ENCODE measurements at regions not wholly inside any gene's neighbourhood (a gene's known extent, or its start where the extent isn't known, plus 50 kb on each side); places are given as distances from the start of the nearest gene placed in this dataset.

DNA sequence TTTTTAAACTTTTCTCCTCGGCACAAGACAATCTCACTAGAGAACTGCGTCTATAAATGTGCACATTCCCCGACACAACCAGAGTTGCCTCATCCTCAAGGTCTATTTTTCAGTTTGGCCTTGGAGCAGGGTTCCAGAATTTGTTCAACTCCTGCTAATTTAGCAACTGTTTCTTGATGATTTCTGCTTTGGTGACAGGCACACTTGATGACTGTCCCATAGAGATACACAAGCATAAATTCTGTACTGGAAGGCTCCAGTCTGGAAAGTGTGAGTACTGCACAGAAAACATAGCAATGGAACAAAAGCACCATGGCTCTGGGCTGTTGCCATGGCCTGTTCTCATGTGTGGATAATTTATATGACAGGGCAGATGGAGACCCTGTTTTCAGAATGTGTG, 379.6 kb upstream of the PDZRN3 start:
- no peak overlapping the region for H3K4me2 ChIP-seq (ENCODE audit: control insufficient read depth, insufficient read depth)
- H3K9me3 ChIP-seq (replicated peaks; ENCODE audit: control insufficient read depth, insufficient read depth, low read length), result no peaks in the 10 kb centered on the region
- no TSS peak for BruUV-seq (replicated peaks)
- ATAC-seq (no peak), DNase-seq (ENCODE audit: low read depth, low spot score) (no peak), FAIRE-seq (no peak)
- TF ChIP-seq SIX5 (IDR thresholded peaks at IDR 0.05; ENCODE audit: low read depth, low read length, severe bottlenecking), result no peak
- TF ChIP-seq NRF1 (conservative IDR thresholded peaks at IDR 0.05; ENCODE audit: low read depth, low read length), result no peak
- TF ChIP-seq, protein P1, sequence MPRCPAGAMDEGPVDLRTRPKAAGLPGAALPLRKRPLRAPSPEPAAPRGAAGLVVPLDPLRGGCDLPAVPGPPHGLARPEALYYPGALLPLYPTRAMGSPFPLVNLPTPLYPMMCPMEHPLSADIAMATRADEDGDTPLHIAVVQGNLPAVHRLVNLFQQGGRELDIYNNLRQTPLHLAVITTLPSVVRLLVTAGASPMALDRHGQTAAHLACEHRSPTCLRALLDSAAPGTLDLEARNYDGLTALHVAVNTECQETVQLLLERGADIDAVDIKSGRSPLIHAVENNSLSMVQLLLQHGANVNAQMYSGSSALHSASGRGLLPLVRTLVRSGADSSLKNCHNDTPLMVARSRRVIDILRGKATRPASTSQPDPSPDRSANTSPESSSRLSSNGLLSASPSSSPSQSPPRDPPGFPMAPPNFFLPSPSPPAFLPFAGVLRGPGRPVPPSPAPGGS (IDR thresholded peaks at IDR 0.05; ENCODE audit: borderline replicate concordance, insufficient read depth, low read depth, low read length, poor library complexity, severe bottlenecking), result no peak
- TF ChIP-seq RBBP5 (conservative IDR thresholded peaks at IDR 0.05), result no peak
- no peak for TF ChIP-seq SIN3A (IDR thresholded peaks at IDR 0.05; ENCODE audit: low read depth, low read length)
- TF ChIP-seq KLF5 (IDR thresholded peaks at IDR 0.05; ENCODE audit: partially characterized antibody), result no peak
- TF ChIP-seq SMC3 (IDR thresholded peaks at IDR 0.05; ENCODE audit: borderline replicate concordance, low read length), result no peak
- no peak for TF ChIP-seq POLR2AphosphoS5 (IDR thresholded peaks at IDR 0.05; ENCODE audit: low read length)
- no peak for TF ChIP-seq BACH1 (IDR thresholded peaks at IDR 0.05; ENCODE audit: borderline replicate concordance)
- no peak for TF ChIP-seq YY1 (IDR thresholded peaks at IDR 0.05; ENCODE audit: low read depth, low read length)
- TF ChIP-seq CBX5 (IDR thresholded peaks at IDR 0.05; ENCODE audit: low read depth), result no peak
- no peak for TF ChIP-seq RAD21 (IDR thresholded peaks at IDR 0.05; ENCODE audit: insufficient read depth, low read depth, low read length)
- no peak for TF ChIP-seq RELA (IDR thresholded peaks at IDR 0.05; ENCODE audit: borderline replicate concordance, partially characterized antibody)
- no peak for TF ChIP-seq TCF12 (IDR thresholded peaks at IDR 0.05; ENCODE audit: low read depth, low read length)
- TF ChIP-seq NFYB (IDR thresholded peaks at IDR 0.05; ENCODE audit: insufficient read depth, low read depth, low read length), result no peak
- no peak for TF ChIP-seq IKZF1 (conservative IDR thresholded peaks at IDR 0.05)
- no peak for TF ChIP-seq DPF2 (IDR thresholded peaks at IDR 0.05)
- H3K4me1 ChIP-seq (ENCODE audit: control insufficient read depth, insufficient read depth, low read length), result no peaks in the 10 kb centered on the region
- in situ Hi-C loops (cut with MboI), result no loop called here
- no peak overlapping the region for H3K27ac ChIP-seq (ENCODE audit: control insufficient read depth, insufficient read depth)
- ChIA-PET POLR2A (no interaction called here), CTCF (no interaction called here), RAD21 (ENCODE audit: unreplicated experiment) (no interaction called here), SMC1A (ENCODE audit: uncharacterized antibody, unreplicated experiment) (no interaction called here)
- no peak overlapping the region for H3K4me3 ChIP-seq
- H3K9ac ChIP-seq (ENCODE audit: control insufficient read depth, insufficient read depth, low read length), result no peak overlapping the region
- H3K27me3 ChIP-seq (replicated peaks in 1 of 2; ENCODE audit: control insufficient read depth in 2 of 2, insufficient read depth in 2 of 2, low read length in 1 of 2), result no peaks in the 10 kb centered on the region
- intact Hi-C loops (cut with micrococcal nuclease; ENCODE audit: unreplicated experiment), result no loop called here
- no peak overlapping the region for H2AFZ ChIP-seq (ENCODE audit: control insufficient read depth, low read depth, low read length)
- WGBS (ENCODE audit: insufficient coverage, insufficient replicate concordance, low lambda C conversion rate, missing lambda C conversion rate), result 65% methylated on average over 3 of the region's 3 CpGs
- no peaks in the 10 kb centered on the region for H3K79me2 ChIP-seq (ENCODE audit: control insufficient read depth, insufficient read depth, low read length)
- no peaks in the 10 kb centered on the region for H4K20me1 ChIP-seq (ENCODE audit: control insufficient read depth, insufficient read depth)
- no peaks in the 10 kb centered on the region for H3K36me3 ChIP-seq (ENCODE audit: control insufficient read depth in 2 of 2, insufficient read depth in 2 of 2, low read length in 1 of 2)

Measured in GM12878 (cell line).